Skeletal muscle satellite cell (primary cell): ENCODE measurements at regions not wholly inside any gene's neighbourhood (a gene's known extent, or its start where the extent isn't known, plus 50 kb on each side); places are given as distances from the start of the nearest gene placed in this dataset.
"Not testable (repeated sequence)": the region's sequence is repeated elsewhere in the genome, so short reads cannot be mapped to it uniquely, and the experiment has no call there.

Experiments used
- H3K27me3 ChIP-seq: 2 replicates; pipeline ENCODE4 v1.7.0; 2013; ENCODE audit warnings: low read length; ENCODE audit not compliant: control insufficient read depth, insufficient read depth
- H3K36me3 ChIP-seq: 2 replicates; pipeline ENCODE4 v1.7.0; 2013; ENCODE audit warnings: mild to moderate bottlenecking, control low read depth, low read length; ENCODE audit not compliant: insufficient read depth
- H3K4me1 ChIP-seq: 2 replicates; pipeline ENCODE4 v1.7.0; 2013; ENCODE audit warnings: low read length; ENCODE audit not compliant: control insufficient read depth, insufficient read depth
- H3K4me2 ChIP-seq: 2 replicates; pipeline ENCODE4 v1.7.0; 2013; ENCODE audit warnings: mild to moderate bottlenecking, low read length
- H3K4me3 ChIP-seq: 2 replicates; pipeline ENCODE4 v1.7.0; 2013; ENCODE audit warnings: low read length
- H3K9ac ChIP-seq: 2 replicates; pipeline ENCODE4 v1.7.0; 2013; ENCODE audit warnings: mild to moderate bottlenecking, low read depth, low read length, moderate library complexity
- H3K9me3 ChIP-seq: replicated peaks from 2 replicates; pipeline ENCODE4 v1.7.0; 2013; ENCODE audit warnings: mild to moderate bottlenecking, control low read depth, low read length

DNA sequence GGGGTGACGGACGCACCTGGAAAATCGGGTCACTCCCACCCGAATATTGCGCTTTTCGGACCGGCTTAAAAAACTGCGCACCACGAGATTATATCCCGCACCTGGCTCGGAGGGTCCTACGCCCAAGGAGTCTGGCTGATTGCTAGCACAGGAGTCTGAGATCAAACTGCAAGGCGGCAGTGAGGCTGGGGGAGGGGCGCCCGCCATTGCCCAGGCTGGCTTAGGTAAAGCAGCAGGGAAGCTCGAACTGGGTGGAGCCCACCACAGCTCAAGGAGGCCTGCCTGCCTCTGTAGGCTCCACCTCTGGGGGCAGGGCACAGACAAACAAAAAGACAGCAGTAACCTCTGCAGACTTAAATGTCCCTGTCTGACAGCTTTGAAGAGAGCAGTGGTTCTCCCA is 1760.6 kb upstream of the CDH9 start:
- not testable (repeated sequence) for H3K27me3 ChIP-seq, H3K4me3 ChIP-seq

DNA sequence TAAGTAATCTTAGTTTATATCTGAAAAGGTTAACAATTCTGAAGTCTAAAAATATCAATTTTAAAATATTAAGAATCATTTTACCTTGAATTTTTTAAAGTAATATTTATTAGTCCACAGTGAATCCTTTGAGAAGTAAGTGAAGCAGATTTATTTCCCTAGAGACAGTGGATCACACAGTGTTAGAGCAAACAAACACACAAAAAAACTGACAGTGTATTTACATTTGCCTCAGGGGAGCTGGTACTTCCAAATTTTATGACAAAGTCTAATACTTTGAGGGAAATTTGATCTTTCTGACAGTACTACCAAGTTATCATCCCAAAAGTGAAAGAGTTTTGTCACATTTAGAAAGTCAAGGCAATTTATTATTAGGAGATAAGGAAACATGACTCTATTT is 1750.6 kb upstream of the CDH9 start:
- no peaks in the 10 kb centered on the region for H3K27me3 ChIP-seq
- H3K9ac ChIP-seq = no peak overlapping the region
- no peaks in the 10 kb centered on the region for H3K36me3 ChIP-seq
- no peaks in the 10 kb centered on the region for H3K9me3 ChIP-seq
- H3K4me1 ChIP-seq = no peaks in the 10 kb centered on the region
- H3K4me3 ChIP-seq = no peak overlapping the region
- H3K4me2 ChIP-seq = no peak overlapping the region

More for the DNA sequence above, 1760.6 kb upstream of the CDH9 start:
- H3K9ac ChIP-seq, H3K9me3 ChIP-seq, H3K4me1 ChIP-seq, H3K36me3 ChIP-seq, H3K4me2 ChIP-seq: not testable (repeated sequence)

DNA sequence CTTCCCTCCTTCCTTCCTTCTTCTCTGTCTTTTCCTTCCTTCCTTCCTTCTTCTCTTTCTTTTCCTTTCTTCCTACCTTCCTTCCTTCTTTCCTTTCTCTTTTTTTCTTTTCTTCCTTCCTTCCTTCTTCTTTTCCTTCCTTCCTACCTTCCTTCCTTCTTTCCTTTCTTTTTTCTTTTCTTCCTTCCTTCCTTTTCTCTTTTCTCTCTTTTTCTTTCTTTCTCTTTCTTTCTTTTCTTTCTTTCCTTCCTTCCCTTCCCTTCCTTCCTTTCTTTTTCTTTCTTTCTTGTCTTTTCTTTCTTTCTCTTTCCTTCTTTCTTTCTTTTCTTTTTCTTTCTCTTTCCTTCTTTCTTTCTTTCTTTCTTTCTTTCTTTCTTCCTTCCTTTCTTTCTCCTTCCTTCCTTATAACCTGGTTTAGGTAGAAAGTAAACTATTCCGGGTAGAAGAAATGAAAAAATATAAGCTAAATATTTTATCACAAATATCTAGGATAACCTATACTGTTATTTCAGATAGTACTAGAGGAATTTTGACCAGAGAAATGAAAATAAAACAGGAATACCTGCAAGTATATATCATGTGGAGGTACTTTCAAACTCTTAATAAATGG is 1741.8 kb upstream of the CDH9 start:
- Histone ChIP-seq H3K4me3 (no peak overlapping the region), H3K4me1 (no peaks in the 10 kb centered on the region), H3K9me3 (no peaks in the 10 kb centered on the region), H3K36me3 (no peaks in the 10 kb centered on the region), H3K9ac (no peak overlapping the region), H3K4me2 (no peak overlapping the region), H3K27me3 (no peaks in the 10 kb centered on the region)

DNA sequence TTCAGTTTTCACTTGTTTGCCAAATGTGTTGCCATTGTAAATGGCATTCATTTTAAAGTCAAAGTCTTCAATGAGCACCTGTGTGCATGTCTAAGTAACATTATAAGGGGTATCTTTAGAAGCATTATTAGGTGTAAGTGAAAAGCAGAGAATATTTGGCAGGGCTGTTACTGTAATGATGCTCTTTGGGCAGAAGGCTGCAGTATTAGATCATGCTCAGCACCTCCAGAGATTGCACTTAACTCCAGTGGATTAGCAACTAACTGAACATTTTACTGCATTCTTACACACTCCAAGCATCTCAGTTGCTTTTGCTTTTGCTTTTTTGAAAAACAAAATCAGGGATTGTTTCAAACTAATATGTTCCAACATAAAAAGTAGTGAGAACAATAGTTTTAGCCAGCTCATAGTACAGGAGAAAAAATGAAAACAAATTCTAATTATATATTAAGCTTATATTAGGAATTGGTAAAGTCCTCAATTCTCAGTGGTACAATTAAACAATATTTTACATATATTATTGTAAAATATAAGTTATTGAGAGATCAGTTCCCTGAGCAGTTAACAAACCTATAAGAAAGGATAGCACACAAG is 1740.9 kb upstream of the CDH9 start:
- Histone ChIP-seq H3K4me2 (no peak overlapping the region), H3K4me3 (no peak overlapping the region)

DNA sequence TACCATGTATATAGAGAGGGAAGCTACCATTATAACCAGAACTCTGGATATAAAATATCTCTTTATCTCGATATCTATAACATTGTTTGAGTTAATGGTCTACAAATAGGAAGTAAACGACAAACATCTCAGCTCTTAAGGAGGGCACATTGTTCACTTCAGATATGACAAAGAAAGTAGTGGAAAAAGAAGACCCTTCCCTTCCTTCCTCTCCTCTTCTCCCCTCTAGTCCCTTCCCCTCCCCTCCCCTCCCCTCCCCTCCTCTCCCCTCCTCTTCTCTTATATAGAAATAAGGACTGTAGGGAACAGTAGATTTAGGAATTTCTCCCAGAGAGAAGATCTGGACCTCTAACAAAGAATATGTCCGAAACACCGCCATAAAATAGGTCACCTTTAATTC is 1731.9 kb upstream of the CDH9 start:
- Histone ChIP-seq H3K4me3 (no peak overlapping the region), H3K27me3 (no peaks in the 10 kb centered on the region), H3K4me2 (no peak overlapping the region), H3K9ac (no peak overlapping the region), H3K9me3 (no peaks in the 10 kb centered on the region), H3K36me3 (no peaks in the 10 kb centered on the region), H3K4me1 (no peaks in the 10 kb centered on the region)

More for the DNA sequence above, 1740.9 kb upstream of the CDH9 start:
- Histone ChIP-seq H3K9ac (no peak overlapping the region), H3K4me1 (no peaks in the 10 kb centered on the region), H3K9me3 (no peaks in the 10 kb centered on the region), H3K36me3 (no peaks in the 10 kb centered on the region), H3K27me3 (no peaks in the 10 kb centered on the region)

DNA sequence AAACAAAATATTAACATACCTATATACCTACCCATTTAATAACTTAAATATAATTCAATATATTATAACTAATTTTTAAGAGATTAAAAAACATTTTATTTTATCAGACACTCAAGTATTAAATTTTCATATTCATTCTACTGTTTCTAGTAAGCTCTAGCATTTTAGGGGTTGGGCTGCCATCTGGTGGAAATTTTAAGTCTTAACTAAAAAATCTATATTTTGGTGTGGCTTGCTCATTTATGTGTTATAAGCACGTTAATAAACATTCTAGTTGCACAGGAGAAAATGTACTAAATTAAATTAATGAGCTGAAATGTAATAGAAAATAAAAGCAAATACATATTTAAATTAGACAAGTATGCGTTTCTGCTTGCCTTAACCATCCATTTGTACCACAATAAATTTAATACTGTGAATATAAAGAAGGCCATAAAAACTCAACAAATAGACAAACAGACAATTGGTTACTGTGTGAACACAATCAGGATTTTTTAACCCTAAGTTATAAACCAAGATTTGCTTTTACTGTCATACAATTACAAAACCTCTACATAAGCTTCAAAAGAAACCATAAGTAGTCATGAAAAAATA is 1728.3 kb upstream of the CDH9 start:
- Histone ChIP-seq H3K4me2 (no peak overlapping the region), H3K27me3 (no peaks in the 10 kb centered on the region), H3K4me1 (no peaks in the 10 kb centered on the region), H3K9ac (no peak overlapping the region), H3K4me3 (no peak overlapping the region), H3K36me3 (no peaks in the 10 kb centered on the region), H3K9me3 (no peaks in the 10 kb centered on the region)

DNA sequence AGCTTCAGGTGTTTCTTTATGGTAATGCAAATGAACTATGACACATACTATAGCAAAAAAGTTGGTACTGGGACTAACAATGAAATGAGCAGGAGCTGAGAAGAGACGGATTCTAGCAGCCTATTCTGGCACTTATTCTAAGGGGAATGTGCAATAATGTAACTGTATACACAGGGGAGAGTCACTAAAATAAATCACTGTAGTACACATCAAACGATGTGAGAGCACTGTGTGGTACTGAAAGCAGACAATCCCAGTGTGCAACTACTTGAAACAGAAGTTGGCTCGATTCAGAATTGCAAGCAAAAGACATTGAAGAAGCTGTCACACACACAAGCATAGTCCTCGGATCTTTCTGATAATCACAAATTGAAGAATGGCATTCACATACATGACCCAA is 1713.0 kb upstream of the CDH9 start:
- Histone ChIP-seq H3K9ac (no peak overlapping the region), H3K4me1 (no peaks in the 10 kb centered on the region), H3K9me3 (peaks cover 3% of the 10 kb centered on the region), H3K36me3 (no peaks in the 10 kb centered on the region), H3K27me3 (no peaks in the 10 kb centered on the region), H3K4me3 (no peak overlapping the region), H3K4me2 (no peak overlapping the region)

DNA sequence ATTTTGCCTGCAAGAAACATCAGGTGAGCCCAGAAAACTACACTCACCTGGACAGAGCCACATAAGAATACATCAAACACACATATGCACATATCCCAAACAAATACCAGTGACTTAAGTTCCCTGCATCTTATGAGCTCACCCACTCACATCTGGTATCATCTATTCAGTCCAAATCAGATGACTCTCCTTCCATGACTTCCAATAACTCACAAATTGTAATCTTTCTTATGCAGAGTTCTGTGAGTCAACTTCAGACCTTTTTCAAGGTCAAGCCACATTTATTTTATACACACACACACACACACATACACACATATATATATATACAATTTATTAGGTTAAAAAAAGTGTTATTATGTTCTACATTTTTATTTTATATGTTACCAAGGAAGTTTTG is 1711.9 kb upstream of the CDH9 start:
- H3K9me3 ChIP-seq = peaks cover 3% of the 10 kb centered on the region
- H3K27me3 ChIP-seq = no peaks in the 10 kb centered on the region
- no peak overlapping the region for H3K4me3 ChIP-seq
- H3K4me1 ChIP-seq = no peaks in the 10 kb centered on the region
- no peak overlapping the region for H3K4me2 ChIP-seq
- no peak overlapping the region for H3K9ac ChIP-seq
- H3K36me3 ChIP-seq = no peaks in the 10 kb centered on the region

DNA sequence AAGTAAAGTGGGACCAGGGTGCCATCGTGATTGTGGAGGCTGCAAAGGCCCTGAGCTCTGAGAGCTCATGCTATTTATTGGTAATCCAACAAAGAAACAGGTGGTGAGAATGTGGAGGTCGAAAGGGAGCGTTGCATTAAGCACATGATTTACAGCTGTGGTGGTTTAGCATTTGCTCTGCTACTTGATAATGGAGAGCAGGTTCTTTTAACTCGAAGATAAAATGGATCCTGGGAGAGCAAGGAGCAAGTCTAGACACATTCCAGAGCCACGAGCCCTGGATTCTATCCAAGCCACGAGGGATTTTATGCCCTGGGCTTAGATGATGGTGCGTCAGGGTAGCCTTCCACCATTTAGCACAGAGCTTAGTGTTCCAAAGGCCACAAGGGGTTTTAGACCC is 1710.1 kb upstream of the CDH9 start:
- Histone ChIP-seq H3K27me3 (no peaks in the 10 kb centered on the region), H3K4me1 (no peaks in the 10 kb centered on the region), H3K9me3 (peaks cover 3% of the 10 kb centered on the region), H3K4me2 (no peak overlapping the region), H3K36me3 (no peaks in the 10 kb centered on the region), H3K9ac (no peak overlapping the region), H3K4me3 (no peak overlapping the region)

DNA sequence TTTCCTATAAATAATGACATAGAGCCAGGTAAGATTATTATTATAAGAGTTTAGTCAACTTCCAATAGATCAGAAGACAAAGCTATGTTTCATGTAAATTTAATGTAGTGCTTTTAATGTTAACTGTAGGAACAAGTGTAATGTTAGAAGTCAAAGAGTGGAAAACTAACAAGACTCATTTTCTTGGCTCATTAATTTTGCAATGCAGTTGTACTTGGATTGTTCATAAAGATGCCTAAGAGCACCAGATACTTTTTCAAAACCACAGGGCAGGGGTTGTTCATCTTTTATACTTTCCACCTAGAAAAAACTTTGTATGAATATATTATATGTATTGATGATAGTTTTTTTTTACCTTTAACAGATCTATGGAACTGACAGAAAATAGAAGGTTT is 1705.3 kb upstream of the CDH9 start:
- Histone ChIP-seq H3K4me1 (no peaks in the 10 kb centered on the region), H3K27me3 (no peaks in the 10 kb centered on the region), H3K4me2 (no peak overlapping the region)

DNA sequence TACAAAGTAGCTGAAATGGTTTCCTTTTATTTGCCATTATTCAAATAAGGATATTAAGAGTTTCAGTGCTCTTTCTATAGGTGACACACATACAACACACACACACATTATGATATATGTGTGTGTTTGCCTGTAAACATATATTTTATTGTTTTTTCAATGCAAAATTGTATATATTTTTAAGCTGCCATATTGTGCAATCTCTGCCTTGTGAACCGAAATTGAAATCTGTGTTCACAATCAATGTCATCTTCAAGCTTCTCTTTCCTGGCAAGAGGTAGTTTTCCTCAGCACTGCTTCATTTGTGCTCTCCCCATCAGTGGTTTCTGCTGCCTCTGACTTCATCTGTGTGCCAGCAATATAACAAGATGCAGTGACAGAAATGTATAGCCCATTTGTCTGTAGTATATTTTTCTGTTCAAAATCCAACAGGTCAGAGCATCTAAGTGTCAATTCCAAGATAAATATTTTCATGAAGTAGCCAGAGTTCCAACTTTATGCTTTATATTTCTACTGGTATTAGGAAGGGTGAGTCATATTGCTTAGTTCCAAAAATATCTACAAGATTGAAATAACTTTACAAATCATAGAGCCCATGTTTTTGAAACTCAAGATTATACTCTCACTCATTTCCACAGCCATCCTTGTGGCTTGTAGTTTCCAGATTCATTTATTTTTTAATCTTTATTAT is 1704.8 kb upstream of the CDH9 start:
- H3K9ac ChIP-seq = no peak overlapping the region
- no peaks in the 10 kb centered on the region for H3K4me1 ChIP-seq
- no peaks in the 10 kb centered on the region for H3K36me3 ChIP-seq
- no peak overlapping the region for H3K4me3 ChIP-seq
- no peaks in the 10 kb centered on the region for H3K9me3 ChIP-seq
- no peak overlapping the region for H3K4me2 ChIP-seq
- no peaks in the 10 kb centered on the region for H3K27me3 ChIP-seq

More for the DNA sequence above, 1705.3 kb upstream of the CDH9 start:
- H3K9me3 ChIP-seq = no peaks in the 10 kb centered on the region
- no peak overlapping the region for H3K9ac ChIP-seq
- H3K4me3 ChIP-seq = no peak overlapping the region
- H3K36me3 ChIP-seq = no peaks in the 10 kb centered on the region
